GM20000 (cell line): ENCODE measurements at regions not wholly inside any gene's neighbourhood (a gene's known extent, or its start where the extent isn't known, plus 50 kb on each side); places are given as distances from the start of the nearest gene placed in this dataset.
"Not testable (repeated sequence)": the region's sequence is repeated elsewhere in the genome, so short reads cannot be mapped to it uniquely, and the experiment has no call there.

Experiments
- DNase-seq: peaks from one replicate; pipeline ENCODE4 v3.0.0; 2012; ENCODE audit warnings: low spot score
- TF ChIP-seq, protein P1 (sequence below): IDR thresholded peaks from 2 replicates; pipeline ENCODE4 v1.5.1; 2012; ENCODE audit warnings: mild to moderate bottlenecking, control low read depth; ENCODE audit errors: extremely low read depth, missing control alignments

DNA sequence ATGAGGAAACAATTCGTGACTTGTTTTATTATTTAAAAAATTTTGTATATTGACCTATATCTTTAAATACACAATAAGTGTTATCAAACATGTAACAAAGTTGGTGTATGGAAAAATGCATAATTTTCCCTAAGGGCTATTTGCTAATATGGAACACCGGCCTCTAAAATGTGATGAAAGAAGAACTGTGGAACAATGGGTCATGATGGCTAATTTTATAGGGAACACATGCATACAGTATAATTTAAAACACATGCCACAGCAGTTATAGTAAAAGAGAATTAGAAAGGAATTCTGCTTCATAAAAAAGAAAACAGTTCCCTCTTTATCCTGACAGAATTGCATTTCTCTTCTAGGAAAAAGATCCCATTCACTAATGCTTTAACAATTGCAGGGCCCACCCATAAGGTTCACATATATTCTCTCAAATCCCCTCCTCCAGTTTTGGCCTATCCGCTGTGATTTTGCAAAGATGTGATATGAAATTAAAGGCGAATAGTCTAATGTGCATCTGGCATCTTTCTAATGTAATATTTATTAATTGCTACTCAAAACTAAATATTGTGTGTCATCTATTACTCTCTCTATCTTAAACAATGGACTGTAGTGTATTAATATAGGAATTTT is 628.1 kb upstream of the CITED2 start:
- TF ChIP-seq, protein P1, sequence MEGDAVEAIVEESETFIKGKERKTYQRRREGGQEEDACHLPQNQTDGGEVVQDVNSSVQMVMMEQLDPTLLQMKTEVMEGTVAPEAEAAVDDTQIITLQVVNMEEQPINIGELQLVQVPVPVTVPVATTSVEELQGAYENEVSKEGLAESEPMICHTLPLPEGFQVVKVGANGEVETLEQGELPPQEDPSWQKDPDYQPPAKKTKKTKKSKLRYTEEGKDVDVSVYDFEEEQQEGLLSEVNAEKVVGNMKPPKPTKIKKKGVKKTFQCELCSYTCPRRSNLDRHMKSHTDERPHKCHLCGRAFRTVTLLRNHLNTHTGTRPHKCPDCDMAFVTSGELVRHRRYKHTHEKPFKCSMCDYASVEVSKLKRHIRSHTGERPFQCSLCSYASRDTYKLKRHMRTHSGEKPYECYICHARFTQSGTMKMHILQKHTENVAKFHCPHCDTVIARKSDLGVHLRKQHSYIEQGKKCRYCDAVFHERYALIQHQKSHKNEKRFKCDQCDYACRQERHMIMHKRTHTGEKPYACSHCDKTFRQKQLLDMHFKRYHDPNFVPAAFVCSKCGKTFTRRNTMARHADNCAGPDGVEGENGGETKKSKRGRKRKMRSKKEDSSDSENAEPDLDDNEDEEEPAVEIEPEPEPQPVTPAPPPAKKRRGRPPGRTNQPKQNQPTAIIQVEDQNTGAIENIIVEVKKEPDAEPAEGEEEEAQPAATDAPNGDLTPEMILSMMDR = no peak
- no peak for DNase-seq

DNA sequence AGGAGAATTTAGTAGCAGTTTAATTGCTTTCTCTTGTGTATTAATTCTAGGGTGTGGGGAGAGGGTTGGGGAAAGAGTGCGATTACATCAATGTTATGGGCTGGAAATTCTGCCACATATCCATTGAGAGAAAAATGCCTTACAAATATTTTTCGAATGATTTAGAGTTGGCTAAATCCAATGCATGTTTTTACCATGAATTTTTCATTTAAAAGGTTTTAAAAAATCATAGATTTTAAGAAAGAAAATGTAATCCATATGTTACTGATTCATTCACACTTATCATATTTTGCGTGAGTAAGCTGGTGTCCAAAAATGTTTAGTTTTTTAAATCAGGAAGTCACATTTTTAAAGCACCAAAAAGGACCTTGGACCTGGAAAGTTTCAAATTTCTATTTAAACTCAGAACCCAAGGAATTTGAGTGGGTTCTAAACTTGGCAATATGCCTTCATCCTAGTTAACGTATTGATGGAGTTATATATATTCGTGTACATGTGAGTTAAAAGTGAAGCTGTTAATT is 627.4 kb upstream of the CITED2 start:
- TF ChIP-seq, protein P1 = no peak
- no peak for DNase-seq

DNA sequence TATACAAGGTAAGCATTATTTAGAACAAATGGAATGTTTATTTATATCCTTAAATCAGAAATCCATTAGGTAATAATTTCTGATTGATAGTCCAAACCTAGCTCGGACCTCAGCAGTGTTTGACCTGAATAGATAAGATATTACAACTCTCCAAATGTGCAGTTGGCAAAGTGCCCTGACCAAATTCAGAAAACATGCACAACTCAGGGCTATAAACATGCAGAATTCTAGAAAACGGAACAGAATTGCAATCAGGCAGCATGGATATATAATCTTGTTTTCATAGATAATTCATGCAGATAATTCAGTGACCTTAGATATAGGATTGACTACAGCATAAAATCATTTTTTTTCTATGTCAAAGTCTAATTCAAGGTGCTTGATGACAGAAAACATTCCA is 626.6 kb upstream of the CITED2 start:
- TF ChIP-seq, protein P1 = no peak
- DNase-seq = no peak

DNA sequence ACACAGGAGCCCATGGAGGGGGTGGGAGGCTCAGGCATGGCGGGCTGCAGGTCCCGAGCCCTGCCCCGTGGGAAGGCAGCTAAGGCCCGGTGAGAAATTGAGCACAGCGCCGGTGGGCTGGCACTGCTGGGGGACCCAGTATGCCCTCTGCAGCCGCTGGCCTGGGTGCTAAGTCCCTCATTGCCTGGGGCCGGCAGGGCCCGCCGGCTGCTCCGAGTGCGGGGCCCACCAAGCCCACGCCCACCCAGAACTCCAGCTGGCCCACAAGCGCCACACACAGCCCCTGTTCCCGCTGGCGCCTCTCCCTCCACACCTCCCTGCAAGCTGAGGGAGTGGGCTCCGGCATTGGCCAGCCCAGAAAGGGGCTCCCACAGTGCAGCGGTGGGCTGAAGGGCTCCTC is 625.2 kb upstream of the CITED2 start:
- not testable (repeated sequence) for DNase-seq

DNA sequence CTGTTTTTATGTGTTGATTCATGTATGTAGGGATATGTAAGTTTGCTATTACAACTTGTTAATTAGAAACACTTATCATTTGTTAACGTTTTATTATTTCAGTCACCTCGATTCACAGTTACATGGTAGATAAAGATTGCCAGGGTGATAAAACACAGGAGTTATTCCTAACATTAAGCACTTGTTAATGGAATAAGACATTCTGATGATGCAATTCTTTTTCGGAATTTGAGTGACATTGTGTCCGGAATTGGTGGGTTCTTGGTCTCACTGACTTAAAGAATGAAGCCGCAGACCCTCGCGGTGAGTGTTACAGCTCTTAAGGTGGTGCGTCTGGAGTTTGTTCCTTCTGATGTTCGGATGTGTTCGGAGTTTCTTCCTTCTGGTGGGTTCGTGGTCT is 624.0 kb upstream of the CITED2 start:
- DNase-seq = not testable (repeated sequence)

DNA sequence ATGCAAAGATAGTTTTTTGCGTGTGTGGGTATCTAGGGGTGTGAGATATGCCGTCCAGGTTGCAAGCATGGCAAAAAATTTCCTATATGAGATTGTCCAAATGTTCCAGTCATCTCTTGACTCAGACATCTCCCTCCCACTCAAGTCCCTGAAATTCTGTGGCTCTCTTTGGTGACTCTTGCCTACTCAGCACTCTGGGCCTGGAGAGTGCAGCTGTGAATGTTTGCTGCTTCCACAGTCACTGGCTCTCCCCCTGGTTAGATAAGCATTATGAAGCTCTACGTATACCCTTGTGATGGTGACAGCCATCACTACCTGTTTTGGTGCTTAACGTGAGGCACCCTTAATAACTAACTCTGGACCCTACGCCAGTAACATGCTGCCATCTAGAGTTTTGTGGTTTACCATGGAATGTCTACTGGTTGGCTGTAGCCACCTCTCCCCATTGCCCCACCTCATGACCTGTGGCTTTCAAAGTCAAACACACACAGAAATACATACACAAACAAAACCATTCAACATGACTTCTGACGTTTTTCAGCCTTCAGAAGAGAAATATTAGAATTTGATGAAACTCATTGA is 621.9 kb upstream of the CITED2 start:
- DNase-seq = peak; percentile 42
- TF ChIP-seq, protein P1 = no peak

DNA sequence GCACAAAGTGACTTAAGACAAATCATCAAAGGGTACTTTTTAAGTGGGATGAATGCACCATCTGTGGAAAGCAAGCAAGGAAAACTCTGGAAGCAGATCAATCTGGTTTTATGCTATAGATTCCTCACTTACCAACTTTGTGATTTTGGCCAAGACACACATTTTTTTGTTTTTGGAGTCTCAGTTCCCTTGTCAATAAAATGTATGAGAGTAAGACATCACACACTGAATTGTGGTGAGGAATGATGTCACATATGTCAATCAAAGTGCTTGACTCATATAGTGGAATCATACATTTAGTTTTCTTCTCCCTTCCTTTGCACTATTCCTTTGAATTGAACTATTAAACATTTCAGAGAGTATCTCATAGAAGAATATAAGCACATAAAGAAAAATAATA is 620.5 kb upstream of the CITED2 start:
- TF ChIP-seq, protein P1 = no peak
- DNase-seq = no peak

DNA sequence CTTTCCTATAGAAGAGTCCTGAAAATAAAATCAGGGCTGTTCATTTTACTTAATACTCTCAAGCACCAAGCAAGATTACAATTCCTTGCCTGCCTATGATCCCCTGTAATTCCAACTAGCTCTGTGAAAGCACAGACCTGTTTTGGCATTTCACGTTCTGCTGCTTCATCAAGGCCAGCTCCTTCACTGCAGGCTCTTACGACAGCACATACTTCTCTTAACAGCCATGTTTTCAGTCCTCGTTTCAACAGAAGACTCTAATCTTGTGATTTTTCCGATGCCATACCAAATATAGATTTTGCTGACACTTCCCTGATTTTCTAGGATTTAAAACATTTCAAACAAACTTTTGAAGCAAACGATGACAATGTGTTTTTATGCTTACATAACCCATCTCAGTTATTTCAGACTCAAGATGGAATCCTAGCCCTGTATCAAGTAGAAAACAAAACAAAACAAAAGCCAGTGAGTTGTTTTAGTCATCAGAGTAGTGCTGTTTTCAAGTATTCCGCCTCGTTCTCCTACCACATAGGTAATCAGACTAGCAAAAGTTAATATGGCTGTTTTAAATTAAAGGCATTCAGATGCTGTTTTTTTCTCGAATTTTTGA is 616.5 kb upstream of the CITED2 start:
- no peak for DNase-seq
- TF ChIP-seq, protein P1 = no peak
